HCEC 1CT (cell line): ENCODE measurements at regions not wholly inside any gene's neighbourhood (a gene's known extent, or its start where the extent isn't known, plus 50 kb on each side); places are given as distances from the start of the nearest gene placed in this dataset.

ENCODE experiments used
- DNase-seq: peaks from one replicate; pipeline ENCODE4 v3.0.0-alpha.2; 2017

DNA sequence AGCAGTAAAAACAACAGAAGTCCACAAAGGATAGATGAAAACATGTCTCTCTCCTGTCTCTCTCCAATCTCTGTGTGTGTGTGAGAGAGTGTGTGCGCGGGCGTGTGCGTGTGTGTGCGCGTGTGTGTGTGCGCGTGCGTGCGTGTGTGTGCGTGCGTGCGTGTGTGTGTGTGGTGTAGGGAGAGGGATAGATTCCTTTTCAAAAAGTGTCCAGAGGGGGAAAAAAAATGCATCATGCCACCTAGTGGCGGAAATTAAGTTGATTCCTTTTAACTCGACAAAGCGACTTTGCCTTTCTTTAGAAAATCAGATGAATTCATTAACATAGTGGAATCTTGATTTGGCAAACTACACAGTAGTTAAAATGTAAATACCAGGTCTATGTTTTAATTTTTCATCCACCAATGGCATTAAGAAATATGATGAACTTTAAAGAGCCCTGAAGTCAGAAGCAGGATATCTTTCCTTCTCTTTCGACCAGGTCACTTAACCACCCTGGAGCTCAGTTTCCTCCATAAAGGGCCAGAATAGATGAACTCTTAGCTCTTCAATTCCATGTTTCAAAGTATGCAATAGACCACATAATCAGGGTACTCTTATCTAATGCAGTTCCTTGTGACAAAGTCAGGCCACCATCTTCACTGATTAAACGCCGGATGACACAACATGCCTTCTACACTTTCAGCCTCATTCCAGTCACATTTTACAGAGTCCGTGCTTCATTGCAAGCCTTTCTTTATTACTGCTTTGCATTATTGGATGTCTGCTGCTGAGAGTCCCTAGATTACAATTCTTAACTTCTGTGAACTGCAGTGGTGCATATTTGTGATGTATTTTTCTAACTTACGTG, 162.8 kb downstream of the FBXO8 start:
- DNase-seq: peak; percentile 65

DNA sequence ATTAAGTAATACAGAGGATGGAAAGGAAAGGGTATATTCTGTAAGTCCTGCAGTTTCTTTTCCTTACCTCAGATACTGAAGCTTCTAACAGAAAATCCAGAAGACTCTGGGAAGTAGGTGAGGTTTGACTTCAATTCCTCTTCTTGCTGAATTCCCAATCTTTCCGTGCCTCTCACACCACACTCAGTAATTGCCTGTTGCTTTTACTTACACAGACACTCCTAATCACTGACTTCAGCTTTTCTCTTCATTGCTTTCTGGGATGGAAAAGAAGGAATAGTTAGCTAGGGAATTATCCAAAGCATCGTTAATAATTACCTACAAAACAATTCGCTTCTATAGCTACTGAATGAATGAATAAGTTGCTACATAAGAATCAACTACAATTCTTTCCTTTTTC, 163.6 kb downstream of the FBXO8 start:
- no peak for DNase-seq

DNA sequence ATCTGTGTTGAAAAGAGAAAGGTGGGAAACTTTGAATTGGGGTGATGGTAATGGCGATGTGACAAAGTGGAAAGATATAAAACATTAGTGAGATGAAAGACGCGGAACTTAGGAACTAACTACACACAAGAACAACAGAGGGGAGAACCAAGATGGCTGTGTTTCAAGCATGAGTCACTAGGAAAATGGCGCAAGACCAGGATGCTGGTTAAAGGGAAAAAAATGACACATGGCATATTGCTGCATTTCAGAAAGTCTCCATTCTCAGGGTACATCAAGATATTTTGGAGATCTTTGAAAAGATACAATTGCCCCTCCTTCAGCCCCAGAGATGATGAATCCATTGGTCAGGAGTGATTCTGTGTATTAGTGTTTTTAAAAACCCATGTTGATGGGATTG, 164.4 kb downstream of the FBXO8 start:
- peak; percentile 61 for DNase-seq

DNA sequence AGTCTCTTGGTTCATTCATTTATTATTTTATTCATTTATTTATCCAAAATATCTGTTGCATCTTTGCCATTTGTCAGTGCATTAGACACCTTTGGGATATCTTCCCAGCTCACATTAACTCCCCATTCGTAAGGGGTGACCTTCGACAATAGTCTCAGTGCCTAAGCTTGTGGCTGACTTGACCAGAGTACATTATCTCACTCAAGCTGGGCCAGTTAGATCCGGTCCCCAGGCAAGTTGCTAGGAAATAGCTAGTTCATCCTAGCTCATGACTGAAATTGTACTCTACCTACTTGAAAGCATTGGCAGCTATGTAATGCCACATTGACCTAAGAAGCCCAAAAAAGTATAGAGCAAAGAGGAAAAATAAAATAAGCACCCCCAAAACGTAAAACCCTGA, 165.3 kb downstream of the FBXO8 start:
- no peak for DNase-seq

DNA sequence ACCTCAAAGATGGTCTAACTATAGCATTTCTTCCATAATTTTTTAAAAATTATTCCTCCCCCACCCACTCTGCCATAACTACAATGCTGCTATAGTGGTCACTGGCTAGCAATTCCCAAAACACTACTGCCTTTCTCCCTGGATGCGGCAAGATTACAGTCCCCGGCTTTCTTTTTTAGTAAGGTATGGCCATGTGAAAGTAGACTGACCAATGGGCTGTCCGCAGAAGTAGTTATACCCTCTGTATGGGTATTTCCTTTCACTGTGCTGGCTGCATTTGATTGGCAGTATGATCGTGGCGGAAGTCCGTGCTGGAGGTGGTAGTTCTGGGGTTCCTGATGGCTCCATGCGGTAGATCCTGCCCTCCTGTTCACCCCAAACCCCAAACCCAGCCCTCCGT, 166.0 kb downstream of the FBXO8 start:
- DNase-seq: no peak

DNA sequence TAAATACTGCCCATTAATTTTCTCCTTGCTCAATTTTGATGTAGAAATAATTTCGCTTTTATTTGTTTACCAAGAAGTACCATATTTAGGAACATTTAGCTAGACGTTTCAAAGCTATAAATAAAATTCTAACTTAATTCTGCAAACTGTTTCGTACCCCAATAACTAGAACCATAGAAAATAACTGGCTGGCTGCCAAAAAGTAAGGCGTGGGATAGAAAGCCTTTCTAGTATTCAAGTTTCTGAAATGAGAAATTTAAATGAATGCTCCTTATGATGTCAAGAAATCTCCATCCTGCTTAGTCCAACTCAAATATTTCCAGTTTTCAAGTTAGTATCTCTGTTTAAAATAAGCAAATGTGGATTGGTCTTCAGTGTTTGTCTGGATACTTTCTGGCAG, 167.4 kb downstream of the FBXO8 start:
- DNase-seq: no peak

DNA sequence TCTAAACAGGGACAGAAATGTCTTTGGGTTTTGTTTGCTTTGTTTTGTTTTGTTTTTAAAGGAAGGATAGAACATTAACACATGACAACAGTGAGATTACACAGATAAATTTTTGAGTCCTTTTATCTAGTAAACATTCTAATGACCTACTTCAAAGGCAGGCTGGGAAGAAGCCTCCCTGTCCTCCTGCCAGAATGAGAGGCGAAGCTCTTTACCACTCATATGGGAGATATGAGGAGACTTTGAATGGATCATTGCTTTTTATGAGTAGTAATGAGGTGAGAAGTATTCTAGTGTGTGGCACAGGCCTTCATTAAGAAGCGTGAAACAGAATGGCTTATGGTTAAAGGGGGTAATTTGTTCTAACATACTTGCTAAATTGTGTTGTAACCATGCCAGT, 172.0 kb downstream of the FBXO8 start:
- no peak for DNase-seq

DNA sequence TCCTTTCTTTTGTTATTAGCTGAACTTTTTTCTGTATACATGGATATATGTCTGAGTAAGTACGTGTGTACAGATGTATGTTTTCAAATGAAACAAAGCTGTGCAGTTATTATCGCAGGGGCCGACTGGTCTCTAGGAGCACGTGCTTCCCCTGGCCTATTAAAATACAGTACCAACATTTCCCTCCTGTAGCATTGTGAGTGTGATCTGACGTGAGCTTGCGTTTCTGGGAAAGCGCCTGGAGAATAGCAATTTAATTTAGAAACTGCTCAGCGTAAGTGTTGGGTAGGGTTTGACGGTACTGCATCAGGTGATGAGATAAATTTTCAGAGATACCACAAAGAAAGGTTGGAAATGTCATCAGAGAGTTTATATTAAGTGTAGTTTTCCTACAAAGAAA, 173.3 kb downstream of the FBXO8 start:
- DNase-seq: no peak

DNA sequence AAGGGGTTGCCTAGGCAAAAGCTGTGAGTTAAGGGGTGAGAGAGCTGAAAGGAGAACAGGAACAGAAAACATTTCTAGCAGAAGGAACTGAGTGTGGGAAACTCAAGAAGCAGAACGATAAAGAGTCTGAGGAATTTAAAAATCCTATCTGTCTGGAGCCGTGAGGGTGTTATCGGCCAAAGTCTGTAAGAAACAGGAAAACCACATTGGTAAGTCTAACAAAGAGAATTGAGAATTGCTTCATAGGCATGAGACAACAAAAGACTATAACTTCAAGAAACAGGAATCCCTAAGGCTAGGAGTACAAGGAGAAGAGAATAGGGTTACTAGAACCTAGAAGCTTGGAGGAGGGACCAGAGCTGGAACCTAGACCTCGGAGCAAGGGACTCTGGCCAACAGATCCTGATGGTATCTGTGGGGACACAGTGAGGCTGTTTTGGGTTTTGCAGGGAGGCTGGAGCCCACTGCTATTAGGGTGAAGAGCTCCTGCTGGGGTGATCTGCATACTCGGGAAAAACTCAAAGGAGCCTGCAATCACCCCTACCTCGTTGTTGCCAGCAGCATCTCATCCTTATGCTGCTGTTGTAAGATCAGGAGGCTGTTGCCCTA, 175.6 kb downstream of the FBXO8 start:
- no peak for DNase-seq

DNA sequence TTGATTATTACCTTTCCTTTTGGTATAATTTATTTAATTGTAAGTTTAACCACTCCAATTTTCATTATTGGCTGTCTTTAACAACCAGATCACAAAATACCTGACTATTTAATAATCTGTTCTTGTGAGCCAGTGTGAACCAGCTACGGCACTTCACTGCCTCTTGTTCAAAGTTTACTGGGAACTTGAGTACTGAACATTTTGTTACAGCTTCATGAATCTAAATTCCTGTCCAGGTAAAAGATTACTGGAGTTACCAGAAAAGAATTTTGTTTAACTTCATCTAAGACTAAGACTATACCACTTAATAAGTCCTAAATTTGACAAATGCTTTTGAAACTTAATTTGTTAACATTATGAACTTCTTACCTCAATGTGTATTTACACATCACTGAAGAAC, 178.3 kb downstream of the FBXO8 start:
- no peak for DNase-seq

DNA sequence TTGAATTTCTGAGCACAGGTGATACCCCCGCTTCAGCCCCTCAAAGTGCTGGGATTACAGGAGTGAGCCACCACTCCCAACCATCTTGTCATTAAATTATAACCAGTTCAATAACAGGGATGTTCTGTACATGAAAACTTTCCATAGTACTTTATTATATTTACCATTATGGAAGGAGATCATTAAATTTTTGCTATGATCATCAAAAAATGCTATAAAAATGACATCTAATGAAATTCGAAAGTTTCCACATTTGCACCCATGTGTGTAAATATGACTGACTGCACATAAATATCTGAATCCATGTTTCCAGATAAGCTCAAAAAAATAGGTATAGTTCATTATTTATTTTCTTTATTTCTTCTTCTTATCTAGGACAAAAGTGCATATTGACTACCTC, 182.6 kb downstream of the FBXO8 start:
- no peak for DNase-seq

DNA sequence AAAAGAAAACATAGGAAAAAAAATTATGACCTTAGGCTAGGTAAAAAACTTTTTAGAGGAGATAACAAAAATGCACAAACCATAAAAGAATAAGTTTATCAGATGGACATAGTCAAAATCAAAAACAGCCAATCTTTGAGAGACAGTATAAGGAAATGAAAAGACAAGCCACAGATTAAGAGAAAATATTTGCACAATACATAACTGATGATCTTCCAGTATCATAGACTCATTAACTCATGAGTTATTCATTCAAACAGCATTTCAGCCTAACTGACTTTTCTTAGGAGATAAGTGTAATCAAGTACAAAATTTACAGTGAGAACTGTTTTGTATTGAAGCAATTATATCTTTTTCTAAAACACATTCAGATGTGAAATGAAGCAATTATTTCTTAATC, 183.8 kb downstream of the FBXO8 start:
- no peak for DNase-seq

DNA sequence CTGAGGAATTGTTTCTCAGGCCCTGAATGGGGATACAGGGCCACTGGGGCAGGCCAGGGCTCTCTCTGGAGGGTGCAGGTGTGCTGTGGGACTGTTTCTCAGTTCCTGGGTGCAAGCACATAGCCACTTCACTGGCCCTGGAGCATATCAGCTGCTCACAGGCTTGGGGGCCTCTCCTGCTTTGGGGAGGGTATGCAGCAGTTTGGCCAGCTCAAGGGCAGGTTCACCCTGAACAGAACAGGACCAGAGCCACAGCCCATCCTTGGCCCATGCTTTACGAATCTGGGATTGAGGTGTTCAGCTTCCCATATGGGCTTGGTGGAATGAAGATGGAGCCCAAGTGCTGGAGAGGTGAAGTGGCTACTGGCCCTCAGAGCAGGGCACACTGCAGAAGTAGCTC, 186.5 kb downstream of the FBXO8 start:
- DNase-seq: no peak

DNA sequence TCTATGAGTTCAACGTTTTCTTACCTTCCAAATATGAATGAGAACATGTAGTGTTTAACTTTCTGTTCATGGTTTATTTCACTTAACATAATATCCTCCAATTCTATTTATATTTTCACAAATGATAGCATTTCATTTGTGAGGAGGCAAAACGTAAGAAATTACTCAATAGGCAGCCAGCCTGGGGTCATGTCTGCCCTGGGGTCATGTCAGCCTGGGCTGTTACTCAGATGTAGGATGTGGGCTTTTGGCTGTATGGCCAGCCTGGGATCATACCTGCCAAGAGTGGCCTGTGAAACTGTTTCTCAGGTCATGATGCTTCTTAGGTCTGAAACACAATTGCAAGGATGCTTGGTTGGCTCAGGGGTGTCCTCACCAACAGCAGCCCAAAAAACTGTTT, 187.0 kb downstream of the FBXO8 start:
- DNase-seq: no peak

DNA sequence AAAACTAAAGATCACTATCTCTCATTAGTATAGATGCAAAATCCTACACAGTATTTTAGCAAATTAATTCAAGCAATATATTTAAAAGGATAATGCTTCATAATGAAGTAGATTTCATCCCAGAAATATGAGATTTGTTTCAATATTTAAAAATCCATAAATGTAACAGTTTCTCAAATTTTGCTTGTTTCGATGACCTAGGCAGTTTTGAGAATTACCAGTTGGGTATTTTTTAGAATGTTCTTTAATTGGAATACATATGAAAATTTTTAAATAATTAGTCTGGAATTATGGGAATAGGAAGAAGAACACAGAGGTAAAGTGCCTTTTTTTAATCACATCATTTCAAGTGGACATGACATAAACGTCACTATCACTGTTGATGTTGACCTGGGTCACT, 192.3 kb downstream of the FBXO8 start:
- no peak for DNase-seq

DNA sequence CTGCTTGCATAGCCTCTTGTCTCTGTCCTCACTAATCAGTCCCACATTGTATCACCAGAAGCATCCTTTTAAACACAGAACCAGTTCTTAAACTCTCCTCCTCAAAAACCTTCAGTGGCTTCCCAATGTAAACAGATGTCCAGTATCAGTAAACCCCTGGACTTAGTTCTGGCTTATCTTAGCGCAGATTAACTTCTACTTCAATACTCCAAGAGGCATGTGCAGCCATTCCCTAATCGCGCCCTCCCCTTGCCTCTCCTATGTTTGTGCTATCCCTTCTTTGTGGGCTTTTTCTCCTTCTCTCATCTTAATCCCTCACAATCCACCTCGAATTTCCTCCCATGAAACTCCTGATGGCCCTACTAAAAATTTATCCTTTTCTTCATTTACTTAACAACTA, 193.8 kb downstream of the FBXO8 start:
- DNase-seq: no peak

DNA sequence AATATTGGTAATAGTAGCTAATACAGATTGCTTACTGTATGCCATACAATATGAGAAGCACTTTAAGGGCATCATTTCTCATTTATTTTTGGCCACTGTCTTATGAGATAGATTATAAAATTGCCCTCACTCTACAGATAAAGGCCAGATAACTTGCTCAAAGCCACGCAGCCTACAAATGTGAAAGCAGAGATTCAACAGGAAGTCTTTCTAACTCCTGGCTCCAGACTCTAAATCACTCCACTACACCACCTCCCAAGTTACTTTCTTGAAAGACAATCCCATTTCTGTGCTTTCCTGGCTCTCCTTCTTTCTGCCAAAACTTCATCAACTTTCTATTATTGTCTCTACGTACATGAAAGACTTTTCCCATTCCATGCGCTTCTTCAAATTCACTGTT, 194.7 kb downstream of the FBXO8 start:
- DNase-seq: no peak

DNA sequence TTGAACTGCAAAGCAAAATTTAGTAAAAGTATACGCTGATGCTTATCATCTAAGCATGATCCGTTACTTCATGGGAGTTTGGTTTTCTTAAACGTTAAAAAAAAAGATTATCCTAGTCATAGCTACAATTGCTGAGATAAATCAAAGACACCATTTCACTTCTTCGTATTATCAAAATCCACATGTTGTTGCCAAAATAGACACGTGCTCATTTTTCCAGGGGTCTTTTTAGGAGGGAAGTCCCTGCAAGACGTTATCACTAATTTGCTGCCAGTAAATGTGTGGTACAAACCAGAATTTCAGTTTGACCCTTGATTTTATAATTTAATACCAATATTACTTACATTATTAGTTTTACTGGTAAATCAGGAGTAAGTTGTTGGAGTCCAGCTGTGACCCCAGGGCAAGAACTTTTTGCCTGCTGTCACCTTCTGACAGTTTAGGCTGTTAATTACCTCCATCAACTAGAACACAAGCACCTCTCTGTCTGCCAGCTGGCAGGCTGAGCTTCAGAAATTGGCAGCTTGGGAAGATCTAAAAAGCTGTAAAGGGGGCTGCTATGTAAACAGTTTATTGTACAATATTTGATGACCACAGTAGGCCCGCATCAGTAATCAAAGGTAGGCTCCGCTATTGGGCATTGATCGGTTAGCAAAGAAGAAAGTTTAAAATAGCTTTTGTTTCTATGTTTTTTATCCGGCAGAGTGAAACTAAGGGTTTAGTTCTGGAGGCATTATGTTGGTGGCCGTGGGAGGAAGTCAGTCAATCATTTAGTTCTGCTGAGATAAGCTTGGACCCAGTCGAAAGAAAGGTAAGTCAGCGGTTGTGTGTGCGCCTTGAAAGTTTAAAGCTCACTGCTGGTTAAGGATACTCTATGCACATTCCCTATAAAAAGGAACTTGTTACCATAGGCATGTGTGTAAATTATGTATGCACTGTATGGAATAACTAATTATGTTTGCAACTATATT, 196.4 kb downstream of the FBXO8 start:
- no peak for DNase-seq

DNA sequence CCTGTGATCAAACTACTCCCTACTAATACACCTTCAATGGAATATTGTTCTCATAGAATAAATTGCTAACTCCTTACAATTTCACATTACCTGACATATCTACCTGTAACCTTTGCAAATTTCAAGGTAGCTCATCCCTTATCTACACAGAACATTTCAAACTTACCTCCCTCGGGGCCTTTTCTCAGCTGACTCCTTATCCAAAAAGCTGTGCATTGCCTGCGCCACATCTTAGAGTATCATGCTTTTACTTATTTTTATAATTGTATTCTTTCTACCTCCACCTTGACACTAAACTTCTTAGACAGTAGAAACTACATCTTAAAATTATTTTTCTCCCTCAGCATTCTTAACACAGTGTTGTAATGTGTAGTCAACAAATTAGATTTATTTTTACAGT, 198.5 kb downstream of the FBXO8 start:
- DNase-seq: no peak

DNA sequence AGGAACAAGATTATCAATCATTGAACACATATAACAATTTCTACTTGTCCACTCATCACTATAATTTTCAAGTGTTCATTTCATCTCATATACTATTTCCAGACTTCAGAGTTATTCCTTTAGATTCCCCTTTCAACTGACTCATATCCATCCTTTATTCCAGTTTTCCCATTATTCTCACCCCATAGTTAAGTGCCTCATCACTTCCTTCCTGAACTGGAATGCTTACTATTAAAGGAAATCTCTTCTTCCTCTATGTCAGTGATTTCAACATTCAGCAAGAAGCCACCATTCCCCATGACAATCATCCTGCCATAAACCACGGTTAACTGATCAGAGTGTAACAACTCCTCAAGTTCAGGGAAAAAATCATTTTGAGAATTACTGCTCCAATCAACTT, 198.9 kb downstream of the FBXO8 start:
- peak; percentile 59 for DNase-seq

DNA sequence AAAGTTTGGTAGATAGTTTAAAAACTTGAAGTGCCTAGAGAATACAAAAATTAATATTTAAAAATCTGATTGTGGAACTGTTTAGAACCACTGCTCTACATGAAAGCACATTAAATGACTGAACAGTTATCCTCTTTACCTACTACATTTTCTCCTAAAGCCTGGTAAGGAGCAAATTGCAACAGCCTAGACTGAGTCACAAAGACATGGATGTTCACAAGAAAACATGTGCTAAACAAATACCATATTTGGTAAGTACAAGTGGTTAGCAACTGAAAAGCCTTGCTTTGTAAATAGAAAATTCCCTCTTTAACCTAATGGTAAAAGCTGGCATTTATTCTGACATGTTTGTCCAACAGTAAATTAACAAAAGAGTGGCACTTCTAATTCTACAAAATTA, 203.1 kb downstream of the FBXO8 start:
- DNase-seq: peak; percentile 85

DNA sequence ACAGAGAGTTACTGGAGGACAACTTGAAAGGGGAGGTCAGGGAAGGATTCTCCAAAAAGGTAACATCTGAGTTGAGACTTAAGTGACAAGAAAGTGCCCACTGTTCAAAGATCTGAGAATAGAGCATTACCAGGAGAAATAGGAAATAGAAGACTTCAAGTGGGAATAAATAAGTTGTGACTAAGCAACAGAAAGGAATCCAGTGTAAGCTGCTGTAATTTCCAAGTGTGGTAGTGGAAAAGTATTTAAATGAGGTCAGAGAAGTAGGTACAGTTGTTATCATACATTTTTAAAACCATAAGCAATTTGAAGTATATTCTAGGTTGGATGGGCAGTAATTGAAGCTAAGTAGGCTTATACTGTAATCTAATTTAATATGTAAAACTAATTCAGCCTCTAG, 211.9 kb downstream of the FBXO8 start:
- no peak for DNase-seq

DNA sequence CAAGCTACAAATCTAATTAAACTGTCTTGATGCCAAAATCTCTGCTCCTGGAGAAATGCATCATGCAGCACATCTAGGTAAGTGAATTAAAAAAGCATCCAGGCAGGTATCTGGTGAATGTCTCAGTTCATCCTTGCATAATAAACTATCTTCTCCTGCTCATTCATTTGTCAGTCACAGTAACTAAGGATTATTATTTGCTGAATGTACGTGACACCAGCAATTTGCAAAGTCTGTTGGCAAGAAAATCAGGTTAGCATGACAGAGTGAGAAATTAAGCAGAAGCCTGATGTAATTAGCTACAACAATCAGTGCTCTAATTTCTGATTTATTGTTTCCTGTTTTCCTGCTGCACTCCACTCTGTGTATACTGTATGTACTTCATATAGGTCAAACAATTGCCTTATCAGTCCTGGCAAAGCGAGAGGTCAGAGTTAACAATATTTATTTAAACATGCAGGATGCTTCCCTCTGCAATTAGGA, 213.6 kb downstream of the FBXO8 start:
- no peak for DNase-seq
